IMR-90 (cell line): ENCODE measurements at regions not wholly inside any gene's neighbourhood (a gene's known extent, or its start where the extent isn't known, plus 50 kb on each side); places are given as distances from the start of the nearest gene placed in this dataset.

Source experiments
- ATAC-seq: fragments of 200-7000 bp; cut with Tn5 transposase; 2 replicates; pipeline ENCODE4 v1.9.1; 2020; ENCODE audit warnings: low read depth, mild to moderate bottlenecking, moderate library complexity
- BruUV-seq: library from RNA; stranded (reverse); fragments of 400-500 nt; replicated peaks from 2 replicates; lab custom pipeline; 2021; lab: Mats Ljungman, UMichigan
- CTCF ChIA-PET: fragments of 300-600 bp; formaldehyde crosslinking; extraction: SDS; loops from one replicate; lab custom pipeline; 2021; ENCODE audit warnings: antibody characterized with exemption; lab: Yijun Ruan, JAX
- POLR2A ChIA-PET: fragments of 300-600 bp; sonication (Branson Sonifier 250); formaldehyde crosslinking; loops from one replicate; lab custom pipeline; 2022; ENCODE audit warnings: antibody characterized with exemption; ENCODE audit not compliant: unreplicated experiment; lab: Charles Lee
- DNase-seq: peaks from one replicate; pipeline ENCODE4 v3.0.0; 2013
- H2AFZ ChIP-seq: replicated peaks from 2 replicates; pipeline ENCODE3; 2013; ENCODE audit warnings: low read length, mild to moderate bottlenecking; ENCODE audit not compliant: poor library complexity
- H2AK5ac ChIP-seq: 2 replicates; pipeline ENCODE4 v1.6.1; 2013; ENCODE audit warnings: low read depth, low read length, inconsistent platforms
- H2AK9ac ChIP-seq: replicated peaks from 2 replicates; pipeline ENCODE3; 2013; ENCODE audit warnings: mild to moderate bottlenecking, low read depth, low read length, moderate library complexity; ENCODE audit not compliant: poor library complexity
- H2BK120ac ChIP-seq: 2 replicates; pipeline ENCODE4 v1.6.1; 2013; ENCODE audit warnings: low read depth, low read length, inconsistent platforms
- H2BK15ac ChIP-seq: 3 replicates; pipeline ENCODE4 v1.6.1; 2013; ENCODE audit warnings: low read depth, low read length, inconsistent platforms
- H2BK20ac ChIP-seq: 2 replicates; pipeline ENCODE4 v1.6.1; 2013; ENCODE audit warnings: low read depth, mild to moderate bottlenecking, inconsistent platforms, low read length, moderate library complexity
- H2BK5ac ChIP-seq: 2 replicates; pipeline ENCODE4 v1.6.1; 2013; ENCODE audit warnings: mild to moderate bottlenecking, low read depth, low read length, inconsistent platforms; ENCODE audit not compliant: poor library complexity, severe bottlenecking
- H3K14ac ChIP-seq: replicated peaks from 2 replicates; pipeline ENCODE4 v1.6.1; 2013; ENCODE audit warnings: low read depth, low read length, inconsistent platforms
- H3K18ac ChIP-seq: 2 replicates; pipeline ENCODE4 v1.6.1; 2013; ENCODE audit warnings: low read depth, low read length, control low read depth
- H3K23ac ChIP-seq: 2 replicates; pipeline ENCODE4 v1.6.1; 2013; ENCODE audit warnings: low read depth, low read length, inconsistent platforms
- H3K27ac ChIP-seq: 2 replicates; pipeline ENCODE4 v1.5.1; 2013; ENCODE audit warnings: mild to moderate bottlenecking, control low read depth, low read length; ENCODE audit not compliant: insufficient read depth
- H3K27me3 ChIP-seq: 2 replicates; pipeline ENCODE4 v1.6.1; 2013; ENCODE audit warnings: low read length; ENCODE audit not compliant: control insufficient read depth, insufficient read depth
- H3K36me3 ChIP-seq: 2 replicates; pipeline ENCODE4 v1.6.1; 2013; ENCODE audit warnings: low read length, mixed read lengths; ENCODE audit not compliant: control insufficient read depth, insufficient read depth
- H3K4ac ChIP-seq: 2 replicates; pipeline ENCODE4 v1.6.1; 2013; ENCODE audit warnings: low read depth, low read length, inconsistent platforms
- H3K4me1 ChIP-seq: 2 replicates; pipeline ENCODE4 v1.6.1; 2013; ENCODE audit warnings: low read length, mixed read lengths; ENCODE audit not compliant: control insufficient read depth, insufficient read depth
- H3K4me2 ChIP-seq: 2 replicates; pipeline ENCODE4 v1.6.1; 2013; ENCODE audit warnings: low read depth, mild to moderate bottlenecking, control low read depth, low read length, moderate library complexity
- H3K4me3 ChIP-seq: 2 replicates; pipeline ENCODE4 v1.5.1; 2013; ENCODE audit warnings: low read depth, mild to moderate bottlenecking, control low read depth, low read length, moderate library complexity; ENCODE audit not compliant: insufficient read depth
- H3K56ac ChIP-seq: 2 replicates; pipeline ENCODE4 v1.6.1; 2013; ENCODE audit warnings: low read length, inconsistent platforms; ENCODE audit not compliant: insufficient read depth; ENCODE audit errors: extremely low read depth
- H3K79me1 ChIP-seq, 2 experiments: 2 replicates each; pipeline ENCODE4 v1.6.1; 2013; ENCODE audit warnings: low read length in 2 of 2, inconsistent platforms in 1 of 2, low read depth in 1 of 2
- H3K9ac ChIP-seq: 2 replicates; pipeline ENCODE4 v1.6.1; 2013; ENCODE audit warnings: low read depth, low read length, control low read depth
- H3K9me1 ChIP-seq: 2 replicates; pipeline ENCODE4 v1.6.1; 2013; ENCODE audit warnings: low read length, inconsistent platforms; ENCODE audit not compliant: insufficient read depth
- H3K9me3 ChIP-seq: 2 replicates; pipeline ENCODE4 v1.6.1; 2013; ENCODE audit warnings: low read length; ENCODE audit not compliant: control insufficient read depth, insufficient read depth
- H4K20me1 ChIP-seq: 2 replicates; pipeline ENCODE4 v1.6.1; 2013; ENCODE audit warnings: low read length, inconsistent platforms; ENCODE audit not compliant: insufficient read depth
- H4K5ac ChIP-seq: 2 replicates; pipeline ENCODE4 v1.6.1; 2013; ENCODE audit warnings: mild to moderate bottlenecking, low read depth, low read length, control low read depth
- H4K8ac ChIP-seq, 2 experiments: 2 replicates each; pipeline ENCODE4 v1.6.1; 2013; ENCODE audit warnings: low read depth in 2 of 2, low read length in 2 of 2, control low read depth in 1 of 2, inconsistent platforms in 1 of 2
- H4K91ac ChIP-seq: 2 replicates; pipeline ENCODE4 v1.6.1; 2013; ENCODE audit warnings: low read depth, low read length, inconsistent platforms; ENCODE audit not compliant: insufficient read depth
- CEBPB ChIP-seq: IDR thresholded peaks from 2 replicates; pipeline ENCODE4 v1.6.1; 2012; ENCODE audit warnings: low read depth, low read length, improper control_type of control experiment
- FOS ChIP-seq: fragments of 150-350 bp; IDR thresholded peaks from 2 replicates; pipeline ENCODE4 v1.6.1; 2016; ENCODE audit warnings: low read depth, low read length
- MAFK ChIP-seq: IDR thresholded peaks from 2 replicates; pipeline ENCODE4 v1.6.1; 2012; ENCODE audit warnings: low read depth, low read length, improper control_type of control experiment
- MAZ ChIP-seq: IDR thresholded peaks from 2 replicates; pipeline ENCODE4 v1.6.1; 2012; ENCODE audit warnings: low read depth, mild to moderate bottlenecking, low read length, improper control_type of control experiment, moderate library complexity, borderline replicate concordance
- NFE2L2 ChIP-seq: fragments of 150-350 bp; IDR thresholded peaks from 2 replicates; pipeline ENCODE4 v1.6.1; 2016; ENCODE audit warnings: low read depth, mild to moderate bottlenecking, low read length
- POLR2A ChIP-seq: IDR thresholded peaks from 2 replicates; pipeline ENCODE4 v1.6.1; 2012; ENCODE audit warnings: mild to moderate bottlenecking, low read depth, low read length
- RCOR1 ChIP-seq: IDR thresholded peaks from 2 replicates; pipeline ENCODE4 v1.6.1; 2012; ENCODE audit warnings: mild to moderate bottlenecking, low read length, improper control_type of control experiment; ENCODE audit not compliant: insufficient replicate concordance
- SMC3 ChIP-seq: fragments of 150-350 bp; IDR thresholded peaks from 2 replicates; pipeline ENCODE4 v1.6.1; 2016; ENCODE audit warnings: low read depth, mild to moderate bottlenecking, antibody characterized with exemption, low read length, moderate library complexity
- WGBS, 2 experiments: methylation state at CpG; one replicate each; pipeline versions ENCODE4 v1.1.5 to v1.1.7; 2013; ENCODE audit warnings: missing lambda C conversion rate in 2 of 2; ENCODE audit not compliant: insufficient read length in 1 of 2; ENCODE audit errors: extremely low coverage in 2 of 2; 5-methylcytosine and 5-hydroxymethylcytosine counted together
- dilution Hi-C: fragments of 300-500 bp; cut with HindIII; formaldehyde crosslinking; loops from one replicate; pipeline ENCODE4 v1.14.3; 2018; ENCODE audit warnings: low sequenced_read_pairs; ENCODE audit not compliant: unreplicated experiment
- in situ Hi-C: fragments of 300-500 bp; cut with MboI; formaldehyde crosslinking; loops from 3 replicates; pipeline ENCODE4 v1.14.3; 2019; ENCODE audit warnings: low sequenced_read_pairs, inconsistent platforms, mixed read lengths
- intact Hi-C: fragments of 100-400 bp; cut with micrococcal nuclease; formaldehyde crosslinking; loops from 2 replicates; pipeline ENCODE4 v1.10.0; 2022
- TF ChIP-seq, protein P1 (sequence below): fragments of 150-350 bp; IDR thresholded peaks from 2 replicates; pipeline ENCODE4 v1.6.1; 2016; ENCODE audit warnings: low read depth, mild to moderate bottlenecking, low read length, moderate library complexity, borderline replicate concordance

DNA sequence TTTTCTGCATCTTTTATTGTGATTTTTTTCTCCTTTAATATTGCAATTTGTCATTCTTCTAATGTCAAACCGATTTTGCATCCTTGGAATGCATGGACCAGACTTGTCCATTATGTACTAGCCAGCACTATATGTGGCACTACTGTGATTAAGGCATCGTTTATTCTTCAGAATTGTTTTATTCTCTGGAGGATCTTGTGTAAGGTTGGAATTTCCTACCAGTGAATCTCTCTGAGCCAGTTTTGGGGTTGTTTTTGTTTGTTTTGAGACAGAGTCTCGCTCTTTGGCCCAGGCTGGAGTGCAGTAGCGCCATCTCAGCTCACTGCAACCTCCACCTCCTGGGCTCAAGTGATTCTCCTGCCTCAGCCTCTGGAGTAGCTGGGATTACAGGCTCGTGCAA lies 58.5 kb downstream of the IGLL5 start:
- no peak for DNase-seq
- TF ChIP-seq NFE2L2 (no peak), RCOR1 (no peak), MAFK (no peak), FOS (no peak), MAZ (no peak), SMC3 (no peak), CEBPB (no peak), POLR2A (no peak)
- TF ChIP-seq, protein P1, sequence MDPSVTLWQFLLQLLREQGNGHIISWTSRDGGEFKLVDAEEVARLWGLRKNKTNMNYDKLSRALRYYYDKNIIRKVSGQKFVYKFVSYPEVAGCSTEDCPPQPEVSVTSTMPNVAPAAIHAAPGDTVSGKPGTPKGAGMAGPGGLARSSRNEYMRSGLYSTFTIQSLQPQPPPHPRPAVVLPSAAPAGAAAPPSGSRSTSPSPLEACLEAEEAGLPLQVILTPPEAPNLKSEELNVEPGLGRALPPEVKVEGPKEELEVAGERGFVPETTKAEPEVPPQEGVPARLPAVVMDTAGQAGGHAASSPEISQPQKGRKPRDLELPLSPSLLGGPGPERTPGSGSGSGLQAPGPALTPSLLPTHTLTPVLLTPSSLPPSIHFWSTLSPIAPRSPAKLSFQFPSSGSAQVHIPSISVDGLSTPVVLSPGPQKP = no peak
- Histone ChIP-seq H4K8ac (no peak overlapping the region), H3K9me3 (no peaks in the 10 kb centered on the region), H3K27ac (no peak overlapping the region), H2AFZ (no peak overlapping the region), H3K23ac (no peak overlapping the region), H4K91ac (no peak overlapping the region), H2BK120ac (no peak overlapping the region), H2BK20ac (no peak overlapping the region), H3K79me1 (no peaks in the 10 kb centered on the region), H3K18ac (no peak overlapping the region), H3K9me1 (no peaks in the 10 kb centered on the region), H3K36me3 (no peaks in the 10 kb centered on the region), H2AK5ac (no peak overlapping the region), H3K9ac (no peak overlapping the region), H2BK5ac (no peak overlapping the region), H4K20me1 (no peaks in the 10 kb centered on the region), H2AK9ac (no peak overlapping the region), H3K4me2 (no peak overlapping the region), H3K4me1 (no peaks in the 10 kb centered on the region), H3K4ac (no peak overlapping the region), H3K4me3 (no peak overlapping the region), H3K14ac (no peak overlapping the region), H4K5ac (no peak overlapping the region), H3K56ac (no peak overlapping the region), H3K27me3 (no peaks in the 10 kb centered on the region; the same call in 1 of the 2 replicates), H2BK15ac (no peak overlapping the region)
- ChIA-PET POLR2A (no interaction called here), CTCF (no interaction called here)
- no peak for ATAC-seq
- dilution Hi-C loops = no loop called here
- intact Hi-C loops = no loop called here
- WGBS, 2 experiments = no CpG with 5 or more reads among the region's 5 CpGs
- BruUV-seq = no TSS peak
- in situ Hi-C loops = loop anchor here (10.0 kb wide), 1 partner anchor 481 kb away; no protein-coding TSS in a partner anchor
